ENCODE measurements at regions not wholly inside any gene's neighbourhood (a gene's known extent, or its start where the extent isn't known, plus 50 kb on each side); places are given as distances from the start of the nearest gene placed in this dataset.

DNA sequence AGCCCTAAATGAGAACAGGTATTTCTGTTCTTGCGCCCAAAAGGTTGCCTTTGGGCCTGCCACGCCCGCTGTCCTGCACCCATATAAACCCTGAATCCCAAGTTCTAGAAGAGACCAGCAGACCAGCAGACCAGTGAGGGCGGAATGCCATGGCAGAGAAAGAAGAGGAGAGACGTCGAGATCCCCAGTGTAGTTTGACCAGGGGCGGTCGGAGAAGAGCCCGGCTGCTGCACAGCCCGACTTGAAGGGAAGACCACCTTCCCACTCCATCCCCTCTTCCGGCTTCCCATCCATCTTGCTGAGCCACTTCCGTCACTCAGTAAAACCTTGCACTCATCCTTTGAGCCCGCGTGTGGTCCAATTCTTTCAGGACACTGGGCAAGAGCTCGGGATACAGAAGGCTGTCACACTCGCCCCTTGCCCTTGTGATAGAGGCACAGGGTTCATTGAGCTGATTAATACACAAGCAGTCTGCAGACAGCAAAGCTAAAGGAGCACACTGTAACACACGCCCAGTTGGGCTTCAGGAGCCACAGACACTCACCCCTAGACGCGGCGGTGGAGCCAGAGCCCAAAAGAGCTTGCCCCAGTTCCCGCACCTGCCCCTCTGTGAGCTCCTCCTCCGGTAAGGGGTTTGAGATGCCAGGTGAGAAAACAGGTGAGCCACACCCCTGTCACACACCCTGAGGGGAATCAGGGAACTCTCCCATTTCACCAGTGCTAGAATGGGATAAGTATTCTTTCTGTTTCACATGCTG is 230.8 kb downstream of the PCDH10 start:
- no peak for DNase-seq
- Histone ChIP-seq H3K4me3 (ENCODE audit: low read length) (no peak overlapping the region), H3K4me1 (ENCODE audit: control insufficient read depth, insufficient read depth, low read length) (no peaks in the 10 kb centered on the region), H3K27me3 (ENCODE audit: control insufficient read depth, insufficient read depth, low read length) (no peaks in the 10 kb centered on the region), H3K36me3 (ENCODE audit: control insufficient read depth, insufficient read depth, low read length) (no peaks in the 10 kb centered on the region), H3K27ac (ENCODE audit: low read length) (no peak overlapping the region), H3K9me3 (ENCODE audit: control insufficient read depth, low read depth, low read length) (no peaks in the 10 kb centered on the region)
- 100% methylated on average over 1 of the region's 22 CpGs for WGBS (ENCODE audit: insufficient coverage, low lambda C conversion rate)

DNA sequence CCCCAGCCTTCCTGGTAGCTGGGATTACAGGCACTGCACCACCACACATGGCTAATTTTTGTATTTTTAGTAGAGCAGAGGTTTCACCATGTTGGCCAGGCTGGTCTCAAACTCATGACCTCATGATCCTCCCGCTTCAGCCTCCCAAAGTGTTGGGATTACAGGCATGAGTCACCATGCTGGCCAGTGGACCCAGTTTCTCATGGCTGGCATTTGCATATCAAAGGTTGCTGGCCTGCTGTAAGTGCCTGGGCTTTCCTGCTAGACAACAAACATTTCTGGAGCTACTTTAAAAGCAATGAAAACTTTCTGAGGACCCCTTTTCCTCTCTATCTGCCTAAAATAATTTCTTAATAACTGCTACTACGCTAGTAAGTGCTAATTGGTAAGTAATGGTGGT is 228.2 kb downstream of the PCDH10 start:
- Histone ChIP-seq H3K36me3 (ENCODE audit: control insufficient read depth, insufficient read depth, low read length) (no peaks in the 10 kb centered on the region), H3K4me3 (ENCODE audit: low read length) (no peak overlapping the region), H3K27ac (ENCODE audit: low read length) (no peak overlapping the region), H3K9me3 (ENCODE audit: control insufficient read depth, low read depth, low read length) (no peaks in the 10 kb centered on the region), H3K4me1 (ENCODE audit: control insufficient read depth, insufficient read depth, low read length) (no peaks in the 10 kb centered on the region), H3K27me3 (ENCODE audit: control insufficient read depth, insufficient read depth, low read length) (no peaks in the 10 kb centered on the region)
- no peak for DNase-seq
- WGBS (ENCODE audit: insufficient coverage, low lambda C conversion rate): no CpG with 5 or more reads among the region's 2 CpGs

DNA sequence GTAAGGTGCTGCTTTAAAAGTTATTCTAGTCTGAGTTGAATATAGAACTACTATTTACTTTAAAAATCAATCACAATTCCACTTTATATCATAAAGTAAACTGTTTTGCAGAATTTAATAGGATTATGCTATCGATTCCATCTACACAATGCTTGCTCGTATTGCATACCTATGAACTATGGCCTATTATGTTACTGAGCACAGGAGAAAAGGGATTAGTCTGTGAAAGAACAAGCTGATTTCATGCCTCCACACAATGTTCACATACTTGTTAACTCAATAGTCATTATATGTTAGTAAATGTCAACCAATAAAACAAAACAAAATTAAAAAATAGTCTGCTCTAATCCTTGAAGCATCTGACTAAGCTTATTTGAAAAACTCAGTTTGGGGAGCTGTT is 223.6 kb downstream of the PCDH10 start:
- Histone ChIP-seq H3K4me3 (ENCODE audit: low read length) (no peak overlapping the region), H3K4me1 (ENCODE audit: control insufficient read depth, insufficient read depth, low read length) (no peaks in the 10 kb centered on the region), H3K9me3 (ENCODE audit: control insufficient read depth, low read depth, low read length) (no peaks in the 10 kb centered on the region), H3K36me3 (ENCODE audit: control insufficient read depth, insufficient read depth, low read length) (no peaks in the 10 kb centered on the region), H3K27ac (ENCODE audit: low read length) (no peak overlapping the region), H3K27me3 (ENCODE audit: control insufficient read depth, insufficient read depth, low read length) (no peaks in the 10 kb centered on the region)
- no peak for DNase-seq
- 80% methylated on average over 2 of the region's 2 CpGs for WGBS (ENCODE audit: insufficient coverage, low lambda C conversion rate)

DNA sequence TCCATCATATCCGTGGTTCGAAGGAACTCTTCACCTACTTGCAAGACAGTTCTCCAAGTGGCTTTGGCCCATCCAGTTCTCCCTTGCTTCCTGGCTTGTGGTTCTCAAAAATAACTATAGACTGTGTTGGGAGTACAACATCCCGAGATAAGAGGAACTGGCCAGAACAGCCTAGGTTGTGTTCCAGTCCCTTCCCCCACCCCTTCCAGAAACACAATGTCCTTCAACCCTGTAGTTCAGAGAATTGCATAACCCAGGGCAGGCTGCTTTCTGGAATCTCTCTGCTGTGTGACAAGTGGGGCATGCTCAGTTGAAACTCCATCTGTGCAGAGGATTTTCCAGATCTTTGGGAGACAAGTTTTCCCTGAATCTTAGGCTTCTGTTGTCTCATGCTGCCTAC is 206.5 kb downstream of the PCDH10 start:
- Histone ChIP-seq H3K27ac (ENCODE audit: low read length) (no peak overlapping the region), H3K4me1 (ENCODE audit: control insufficient read depth, insufficient read depth, low read length) (no peaks in the 10 kb centered on the region)
- WGBS (ENCODE audit: insufficient coverage, low lambda C conversion rate): 90% methylated on average over 2 of the region's 3 CpGs

DNA sequence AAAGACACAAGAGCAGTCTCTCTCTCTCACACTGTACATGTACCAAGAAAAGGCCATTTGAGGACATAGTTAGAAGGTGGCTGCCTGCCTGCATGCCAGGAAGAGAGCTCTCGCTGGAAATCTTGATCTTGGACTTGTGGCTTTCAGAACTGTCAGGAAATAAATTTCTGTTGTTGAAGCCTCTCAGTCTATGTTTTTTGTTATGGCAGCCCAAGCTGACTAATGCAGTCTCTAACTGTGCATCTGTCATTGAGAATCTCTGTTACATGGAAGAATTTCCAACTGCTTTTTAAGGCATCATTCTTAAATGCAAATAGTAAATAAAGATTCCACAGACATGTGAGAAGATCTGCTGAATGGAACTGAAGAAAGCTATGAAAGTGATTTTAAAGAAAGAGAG is 198.3 kb downstream of the PCDH10 start:
- DNase-seq: no peak
- Histone ChIP-seq H3K27me3 (ENCODE audit: control insufficient read depth, insufficient read depth, low read length) (no peaks in the 10 kb centered on the region), H3K9me3 (ENCODE audit: control insufficient read depth, low read depth, low read length) (no peaks in the 10 kb centered on the region), H3K4me3 (ENCODE audit: low read length) (no peak overlapping the region), H3K36me3 (ENCODE audit: control insufficient read depth, insufficient read depth, low read length) (no peaks in the 10 kb centered on the region), H3K27ac (ENCODE audit: low read length) (no peak overlapping the region), H3K4me1 (ENCODE audit: control insufficient read depth, insufficient read depth, low read length) (no peaks in the 10 kb centered on the region)
- no CpG with 5 or more reads among the region's 1 CpG for WGBS (ENCODE audit: insufficient coverage, low lambda C conversion rate)

More for the DNA sequence above, 206.5 kb downstream of the PCDH10 start:
- no peak overlapping the region for H3K4me3 ChIP-seq (ENCODE audit: low read length)
- H3K9me3 ChIP-seq (ENCODE audit: control insufficient read depth, low read depth, low read length): no peaks in the 10 kb centered on the region
- H3K27me3 ChIP-seq (ENCODE audit: control insufficient read depth, insufficient read depth, low read length): no peaks in the 10 kb centered on the region
- H3K36me3 ChIP-seq (ENCODE audit: control insufficient read depth, insufficient read depth, low read length): no peaks in the 10 kb centered on the region
- no peak for DNase-seq

DNA sequence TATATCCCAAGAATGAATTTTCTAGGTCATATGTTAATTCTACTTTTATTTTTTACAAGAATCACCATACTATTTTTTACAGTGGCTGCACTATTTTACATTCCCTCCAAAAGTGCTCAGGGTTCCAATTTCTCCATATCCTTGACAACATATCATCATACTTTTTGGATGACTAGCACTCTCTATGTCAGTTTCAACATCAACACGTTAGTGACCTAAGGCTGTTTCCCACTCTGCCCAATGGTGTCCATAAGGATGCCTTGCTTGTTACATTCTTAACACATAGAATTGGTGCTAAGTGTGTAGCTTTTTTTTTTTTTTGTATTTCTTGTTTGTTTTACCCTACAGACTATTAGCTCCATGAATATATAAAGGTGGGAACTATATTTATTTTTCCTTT is 175.4 kb downstream of the PCDH10 start:
- no peaks in the 10 kb centered on the region for H3K9me3 ChIP-seq (ENCODE audit: control insufficient read depth, low read depth, low read length)
- H3K4me3 ChIP-seq (ENCODE audit: low read length): no peak overlapping the region
- 100% methylated on average over 1 of the region's 1 CpG for WGBS (ENCODE audit: insufficient coverage, low lambda C conversion rate)
- no peaks in the 10 kb centered on the region for H3K36me3 ChIP-seq (ENCODE audit: control insufficient read depth, insufficient read depth, low read length)
- no peaks in the 10 kb centered on the region for H3K4me1 ChIP-seq (ENCODE audit: control insufficient read depth, insufficient read depth, low read length)
- no peak for DNase-seq
- H3K27ac ChIP-seq (ENCODE audit: low read length): no peak overlapping the region
- no peaks in the 10 kb centered on the region for H3K27me3 ChIP-seq (ENCODE audit: control insufficient read depth, insufficient read depth, low read length)

DNA sequence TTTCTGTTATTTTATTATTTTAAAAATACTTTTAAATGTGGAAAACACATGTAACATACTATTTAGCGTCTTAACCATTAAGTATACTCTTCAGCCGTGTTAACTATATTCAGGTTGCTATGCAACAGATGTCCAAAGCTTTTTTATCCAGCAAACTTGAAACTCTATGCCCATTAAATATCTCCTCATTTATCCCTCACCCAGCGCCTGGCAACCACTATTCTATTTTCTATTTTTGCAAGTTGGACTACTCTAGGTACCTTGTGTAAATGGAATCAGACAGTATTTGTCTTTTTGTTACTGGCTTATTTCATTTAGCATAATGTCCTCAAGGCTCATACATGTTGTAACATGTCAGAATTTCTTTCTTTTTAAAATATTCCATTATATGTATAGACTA is 174.6 kb downstream of the PCDH10 start:
- WGBS (ENCODE audit: insufficient coverage, low lambda C conversion rate): 100% methylated on average over 2 of the region's 3 CpGs
- Histone ChIP-seq H3K36me3 (ENCODE audit: control insufficient read depth, insufficient read depth, low read length) (no peaks in the 10 kb centered on the region), H3K9me3 (ENCODE audit: control insufficient read depth, low read depth, low read length) (no peaks in the 10 kb centered on the region), H3K27ac (ENCODE audit: low read length) (no peak overlapping the region), H3K27me3 (ENCODE audit: control insufficient read depth, insufficient read depth, low read length) (no peaks in the 10 kb centered on the region), H3K4me1 (ENCODE audit: control insufficient read depth, insufficient read depth, low read length) (no peaks in the 10 kb centered on the region), H3K4me3 (ENCODE audit: low read length) (no peak overlapping the region)
- DNase-seq: no peak

DNA sequence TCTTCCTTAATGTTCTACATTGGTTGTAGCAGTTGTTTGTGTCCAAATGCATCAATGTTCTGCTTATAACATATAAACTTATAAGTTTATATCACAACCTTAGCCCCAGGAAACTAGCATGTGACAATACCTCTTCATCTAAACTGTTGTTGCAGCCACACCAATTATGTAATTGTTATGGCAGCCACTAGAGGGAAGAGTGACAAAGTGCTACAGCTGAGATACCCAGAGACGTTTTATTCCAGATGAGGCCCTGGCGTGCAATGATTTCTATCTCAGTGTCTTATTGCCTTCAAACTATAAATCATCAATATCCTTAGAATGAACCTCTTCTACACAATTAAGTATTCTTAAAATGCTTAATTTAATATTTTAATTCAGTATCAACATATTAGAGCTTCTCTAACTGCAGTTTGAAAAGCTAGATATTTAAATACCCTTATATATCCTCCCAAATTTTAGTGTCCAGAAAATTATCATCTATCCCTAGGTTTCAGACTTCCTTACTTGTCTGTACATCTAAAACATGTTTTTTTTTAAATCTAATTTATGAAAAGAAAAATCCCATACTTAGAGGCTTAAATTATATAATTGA is 171.6 kb downstream of the PCDH10 start:
- peak; percentile 2 to 4 for DNase-seq
- no peaks in the 10 kb centered on the region for H3K4me1 ChIP-seq (ENCODE audit: control insufficient read depth, insufficient read depth, low read length)
- H3K27me3 ChIP-seq (ENCODE audit: control insufficient read depth, insufficient read depth, low read length): no peaks in the 10 kb centered on the region
- no CpG with 5 or more reads among the region's 2 CpGs for WGBS (ENCODE audit: insufficient coverage, low lambda C conversion rate)
- H3K36me3 ChIP-seq (ENCODE audit: control insufficient read depth, insufficient read depth, low read length): no peaks in the 10 kb centered on the region
- no peak overlapping the region for H3K27ac ChIP-seq (ENCODE audit: low read length)
- H3K9me3 ChIP-seq (ENCODE audit: control insufficient read depth, low read depth, low read length): no peaks in the 10 kb centered on the region
- no peak overlapping the region for H3K4me3 ChIP-seq (ENCODE audit: low read length)

DNA sequence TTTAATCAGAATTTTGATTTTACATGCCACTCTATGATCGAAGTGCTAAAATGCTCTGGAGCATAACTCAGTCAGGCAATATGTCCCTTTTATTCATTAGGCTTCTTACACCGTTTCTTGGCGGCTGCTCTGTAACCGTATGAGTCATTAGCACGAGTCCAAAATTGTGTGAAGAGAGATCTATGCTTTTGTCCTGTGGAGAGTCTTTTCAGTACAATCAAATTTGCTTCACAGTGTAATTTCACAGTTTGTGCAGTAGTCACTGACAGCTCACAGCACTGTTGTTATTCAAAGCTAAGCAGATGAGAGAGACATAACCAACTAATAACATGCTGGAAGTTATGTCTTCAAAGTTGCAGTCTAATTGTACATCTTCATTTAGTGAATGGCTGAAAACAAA is 167.8 kb downstream of the PCDH10 start:
- Histone ChIP-seq H3K27ac (ENCODE audit: low read length) (no peak overlapping the region), H3K4me3 (ENCODE audit: low read length) (no peak overlapping the region), H3K9me3 (ENCODE audit: control insufficient read depth, low read depth, low read length) (no peaks in the 10 kb centered on the region), H3K36me3 (ENCODE audit: control insufficient read depth, insufficient read depth, low read length) (no peaks in the 10 kb centered on the region), H3K4me1 (ENCODE audit: control insufficient read depth, insufficient read depth, low read length) (no peaks in the 10 kb centered on the region), H3K27me3 (ENCODE audit: control insufficient read depth, insufficient read depth, low read length) (no peaks in the 10 kb centered on the region)
- DNase-seq: no peak
- WGBS (ENCODE audit: insufficient coverage, low lambda C conversion rate): 67% methylated on average over 2 of the region's 5 CpGs

DNA sequence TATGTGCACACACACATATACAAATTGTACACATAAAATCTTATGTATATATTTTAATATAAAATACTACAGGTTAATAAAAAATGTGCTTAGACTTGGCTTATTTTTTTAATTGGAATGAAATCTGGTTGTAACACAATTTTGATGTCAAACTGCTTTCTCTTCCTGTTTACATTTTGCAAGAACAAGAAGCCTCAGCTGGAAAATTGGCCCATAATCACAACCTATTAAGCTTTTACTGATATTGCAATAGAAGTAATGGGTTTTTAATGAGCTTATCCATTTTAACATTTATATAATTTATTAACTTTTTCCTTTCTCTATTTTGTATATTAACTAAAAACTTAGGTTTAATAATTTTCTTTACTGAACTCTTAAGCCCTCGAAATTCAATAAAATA is 165.9 kb downstream of the PCDH10 start:
- H3K4me1 ChIP-seq (ENCODE audit: control insufficient read depth, insufficient read depth, low read length): no peaks in the 10 kb centered on the region
- H3K9me3 ChIP-seq (ENCODE audit: control insufficient read depth, low read depth, low read length): no peaks in the 10 kb centered on the region
- no peak overlapping the region for H3K4me3 ChIP-seq (ENCODE audit: low read length)
- no peaks in the 10 kb centered on the region for H3K36me3 ChIP-seq (ENCODE audit: control insufficient read depth, insufficient read depth, low read length)
- H3K27ac ChIP-seq (ENCODE audit: low read length): no peak overlapping the region
- WGBS (ENCODE audit: insufficient coverage, low lambda C conversion rate): 80% methylated on average over 1 of the region's 1 CpG
- DNase-seq: no peak
- H3K27me3 ChIP-seq (ENCODE audit: control insufficient read depth, insufficient read depth, low read length): no peaks in the 10 kb centered on the region

DNA sequence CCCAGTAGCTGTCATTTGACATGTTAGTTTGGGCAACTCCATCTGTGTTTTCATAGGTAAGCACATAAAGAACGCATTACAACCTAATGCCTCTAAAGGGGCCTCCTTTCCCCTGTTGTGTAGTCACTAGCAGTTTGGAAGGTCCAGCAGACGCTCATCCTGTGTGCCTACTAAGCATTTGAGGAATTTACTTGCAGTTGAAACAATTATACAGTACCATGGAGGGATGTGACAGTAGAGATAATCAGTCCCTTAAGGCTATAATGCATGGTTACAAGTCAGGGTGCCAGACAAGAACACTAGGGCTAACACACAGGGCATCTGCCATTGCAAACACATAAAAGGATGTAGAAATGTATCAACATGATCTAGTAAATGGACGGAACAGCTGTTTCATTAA is 138.3 kb downstream of the PCDH10 start:
- H3K4me1 ChIP-seq (ENCODE audit: control insufficient read depth, insufficient read depth, low read length): no peaks in the 10 kb centered on the region
- no peaks in the 10 kb centered on the region for H3K36me3 ChIP-seq (ENCODE audit: control insufficient read depth, insufficient read depth, low read length)
- no peaks in the 10 kb centered on the region for H3K9me3 ChIP-seq (ENCODE audit: control insufficient read depth, low read depth, low read length)
- DNase-seq: no peak
- H3K27me3 ChIP-seq (ENCODE audit: control insufficient read depth, insufficient read depth, low read length): no peaks in the 10 kb centered on the region
- no CpG with 5 or more reads among the region's 3 CpGs for WGBS (ENCODE audit: insufficient coverage, low lambda C conversion rate)
- H3K4me3 ChIP-seq (ENCODE audit: low read length): no peak overlapping the region
- no peak overlapping the region for H3K27ac ChIP-seq (ENCODE audit: low read length)

Measured in large intestine (tissue), 3 donors.